HEK293T (cell line): ENCODE measurements at regions not wholly inside any gene's neighbourhood (a gene's known extent, or its start where the extent isn't known, plus 50 kb on each side); places are given as distances from the start of the nearest gene placed in this dataset.

ENCODE experiments used
- BHLHE40 ChIP-seq: fragments of 450-650 bp; IDR thresholded peaks from 2 replicates; pipeline ENCODE4 v1.6.1; 2016; ENCODE audit warnings: mild to moderate bottlenecking, moderate library complexity, borderline replicate concordance
- FOXA1 ChIP-seq: fragments of 450-650 bp; IDR thresholded peaks from 2 replicates; pipeline ENCODE4 v1.6.1; 2016; ENCODE audit warnings: mild to moderate bottlenecking
- FOXK2 ChIP-seq: fragments of 450-650 bp; IDR thresholded peaks from 2 replicates; pipeline ENCODE4 v1.6.1; 2016; ENCODE audit warnings: mild to moderate bottlenecking
- FOXM1 ChIP-seq: fragments of 450-650 bp; IDR thresholded peaks from 2 replicates; pipeline ENCODE4 v1.6.1; 2017; ENCODE audit warnings: mild to moderate bottlenecking, borderline replicate concordance
- LEF1 ChIP-seq: fragments of 450-650 bp; IDR thresholded peaks from 2 replicates; pipeline ENCODE4 v1.6.1; 2017; ENCODE audit warnings: mild to moderate bottlenecking, borderline replicate concordance
- NFRKB ChIP-seq: fragments of 450-650 bp; IDR thresholded peaks from 2 replicates; pipeline ENCODE4 v1.6.1; 2016; ENCODE audit warnings: mild to moderate bottlenecking, moderate library complexity
- SP1 ChIP-seq: fragments of 450-650 bp; IDR thresholded peaks from 2 replicates; pipeline ENCODE4 v1.6.1; 2017
- SUZ12 ChIP-seq: fragments of 450-650 bp; IDR thresholded peaks from 2 replicates; pipeline ENCODE4 v1.6.1; 2016; ENCODE audit warnings: mild to moderate bottlenecking
- TARDBP ChIP-seq: fragments of 450-650 bp; IDR thresholded peaks from 2 replicates; pipeline ENCODE4 v1.6.1; 2016
- ZNF384 ChIP-seq: fragments of 450-650 bp; IDR thresholded peaks from 2 replicates; pipeline ENCODE4 v1.6.1; 2016

- TF ChIP-seq TARDBP (no peak), SP1 (no peak), FOXK2 (no peak), FOXM1 (no peak), LEF1 (no peak), ZNF384 (no peak), SUZ12 (no peak), FOXA1 (no peak), BHLHE40 (no peak), NFRKB (no peak)
Observed at GRCh38 chr12:70032076-70032475, 207.0 kb downstream of the MYRFL start.
